HepG2 (cell line): ENCODE measurements at regions not wholly inside any gene's neighbourhood (a gene's known extent, or its start where the extent isn't known, plus 50 kb on each side); places are given as distances from the start of the nearest gene placed in this dataset.

Experiments
- ARID4A ChIP-seq: sonication (generic); formaldehyde crosslinking; IDR thresholded peaks from 2 replicates; pipeline ENCODE4 v1.5.0; 2020; ENCODE audit warnings: mild to moderate bottlenecking, missing genetic modification reagents, borderline replicate concordance
- ATRX ChIP-seq: sonication (generic); formaldehyde crosslinking; IDR thresholded peaks from 2 replicates; pipeline ENCODE4 v1.4.0; 2020; ENCODE audit warnings: missing genetic modification reagents, borderline replicate concordance
- NCOA5 ChIP-seq: sonication (generic); formaldehyde crosslinking; IDR thresholded peaks from 2 replicates; pipeline ENCODE4 v1.4.0; 2020; ENCODE audit warnings: missing genetic modification reagents
- SNAI1 ChIP-seq: sonication (generic); formaldehyde crosslinking; IDR thresholded peaks from 2 replicates; pipeline ENCODE4 v1.5.0; 2020; ENCODE audit warnings: mild to moderate bottlenecking, missing genetic modification reagents, borderline replicate concordance
- STAT5B ChIP-seq: sonication (generic); formaldehyde crosslinking; IDR thresholded peaks from 2 replicates; pipeline ENCODE4 v1.4.0; 2020; ENCODE audit warnings: missing genetic modification reagents
- ZNF549 ChIP-seq: sonication (generic); formaldehyde crosslinking; IDR thresholded peaks from 2 replicates; pipeline ENCODE4 v1.5.0; 2020; ENCODE audit warnings: missing genetic modification reagents
- TF ChIP-seq, protein P1 (sequence below), 2 experiments: IDR thresholded peaks; 2 replicates each; pipeline ENCODE4 v1.6.1; 2011 to 2012; ENCODE audit warnings: low read length in 2 of 2, borderline replicate concordance in 1 of 2, low read depth in 1 of 2, mild to moderate bottlenecking in 1 of 2, moderate library complexity in 1 of 2
- TF ChIP-seq, protein P2 (sequence below): sonication (generic); formaldehyde crosslinking; IDR thresholded peaks from 2 replicates; pipeline ENCODE4 v1.5.0; 2020; ENCODE audit warnings: missing genetic modification reagents
- TF ChIP-seq, protein P3 (sequence below): sonication (generic); formaldehyde crosslinking; IDR thresholded peaks from 2 replicates; pipeline ENCODE4 v1.5.0; 2020; ENCODE audit warnings: mild to moderate bottlenecking, missing genetic modification reagents, moderate library complexity

DNA sequence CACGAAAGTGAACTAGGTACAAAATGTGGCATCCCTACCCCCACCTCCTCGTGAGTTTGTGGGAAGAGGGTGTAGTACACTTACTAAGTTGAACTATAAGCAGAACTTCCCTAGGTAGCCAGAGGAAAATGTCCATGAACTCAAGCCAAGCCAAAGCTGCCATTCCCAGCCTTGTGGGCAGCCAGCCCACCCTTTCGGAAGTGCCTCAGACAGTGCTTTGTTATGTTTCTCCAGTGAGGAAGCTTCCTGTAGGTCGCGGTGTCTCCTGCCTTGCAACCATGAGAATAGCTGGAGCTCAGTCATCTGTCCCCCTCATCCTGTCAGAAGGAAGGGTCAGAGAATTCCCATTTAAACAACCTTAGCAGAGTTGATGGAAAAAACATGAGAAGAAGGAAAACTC lies 266.9 kb downstream of the DUSP6 start:
- TF ChIP-seq ZNF549 (CRISPR knock-in tag) (no peak), STAT5B (no peak), ATRX (no peak), SNAI1 (CRISPR knock-in tag) (no peak), ARID4A (CRISPR knock-in tag) (no peak), NCOA5 (CRISPR knock-in tag) (no peak)
- TF ChIP-seq, protein P1, sequence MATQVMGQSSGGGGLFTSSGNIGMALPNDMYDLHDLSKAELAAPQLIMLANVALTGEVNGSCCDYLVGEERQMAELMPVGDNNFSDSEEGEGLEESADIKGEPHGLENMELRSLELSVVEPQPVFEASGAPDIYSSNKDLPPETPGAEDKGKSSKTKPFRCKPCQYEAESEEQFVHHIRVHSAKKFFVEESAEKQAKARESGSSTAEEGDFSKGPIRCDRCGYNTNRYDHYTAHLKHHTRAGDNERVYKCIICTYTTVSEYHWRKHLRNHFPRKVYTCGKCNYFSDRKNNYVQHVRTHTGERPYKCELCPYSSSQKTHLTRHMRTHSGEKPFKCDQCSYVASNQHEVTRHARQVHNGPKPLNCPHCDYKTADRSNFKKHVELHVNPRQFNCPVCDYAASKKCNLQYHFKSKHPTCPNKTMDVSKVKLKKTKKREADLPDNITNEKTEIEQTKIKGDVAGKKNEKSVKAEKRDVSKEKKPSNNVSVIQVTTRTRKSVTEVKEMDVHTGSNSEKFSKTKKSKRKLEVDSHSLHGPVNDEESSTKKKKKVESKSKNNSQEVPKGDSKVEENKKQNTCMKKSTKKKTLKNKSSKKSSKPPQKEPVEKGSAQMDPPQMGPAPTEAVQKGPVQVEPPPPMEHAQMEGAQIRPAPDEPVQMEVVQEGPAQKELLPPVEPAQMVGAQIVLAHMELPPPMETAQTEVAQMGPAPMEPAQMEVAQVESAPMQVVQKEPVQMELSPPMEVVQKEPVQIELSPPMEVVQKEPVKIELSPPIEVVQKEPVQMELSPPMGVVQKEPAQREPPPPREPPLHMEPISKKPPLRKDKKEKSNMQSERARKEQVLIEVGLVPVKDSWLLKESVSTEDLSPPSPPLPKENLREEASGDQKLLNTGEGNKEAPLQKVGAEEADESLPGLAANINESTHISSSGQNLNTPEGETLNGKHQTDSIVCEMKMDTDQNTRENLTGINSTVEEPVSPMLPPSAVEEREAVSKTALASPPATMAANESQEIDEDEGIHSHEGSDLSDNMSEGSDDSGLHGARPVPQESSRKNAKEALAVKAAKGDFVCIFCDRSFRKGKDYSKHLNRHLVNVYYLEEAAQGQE (IDR thresholded peaks at IDR 0.05; ENCODE audit: borderline replicate concordance in 1 of 2, low read depth in 1 of 2, low read length in 2 of 2) = no peak
- TF ChIP-seq, protein P2, sequence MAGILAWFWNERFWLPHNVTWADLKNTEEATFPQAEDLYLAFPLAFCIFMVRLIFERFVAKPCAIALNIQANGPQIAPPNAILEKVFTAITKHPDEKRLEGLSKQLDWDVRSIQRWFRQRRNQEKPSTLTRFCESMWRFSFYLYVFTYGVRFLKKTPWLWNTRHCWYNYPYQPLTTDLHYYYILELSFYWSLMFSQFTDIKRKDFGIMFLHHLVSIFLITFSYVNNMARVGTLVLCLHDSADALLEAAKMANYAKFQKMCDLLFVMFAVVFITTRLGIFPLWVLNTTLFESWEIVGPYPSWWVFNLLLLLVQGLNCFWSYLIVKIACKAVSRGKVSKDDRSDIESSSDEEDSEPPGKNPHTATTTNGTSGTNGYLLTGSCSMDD (CRISPR knock-in tag) = no peak
- TF ChIP-seq, protein P3, sequence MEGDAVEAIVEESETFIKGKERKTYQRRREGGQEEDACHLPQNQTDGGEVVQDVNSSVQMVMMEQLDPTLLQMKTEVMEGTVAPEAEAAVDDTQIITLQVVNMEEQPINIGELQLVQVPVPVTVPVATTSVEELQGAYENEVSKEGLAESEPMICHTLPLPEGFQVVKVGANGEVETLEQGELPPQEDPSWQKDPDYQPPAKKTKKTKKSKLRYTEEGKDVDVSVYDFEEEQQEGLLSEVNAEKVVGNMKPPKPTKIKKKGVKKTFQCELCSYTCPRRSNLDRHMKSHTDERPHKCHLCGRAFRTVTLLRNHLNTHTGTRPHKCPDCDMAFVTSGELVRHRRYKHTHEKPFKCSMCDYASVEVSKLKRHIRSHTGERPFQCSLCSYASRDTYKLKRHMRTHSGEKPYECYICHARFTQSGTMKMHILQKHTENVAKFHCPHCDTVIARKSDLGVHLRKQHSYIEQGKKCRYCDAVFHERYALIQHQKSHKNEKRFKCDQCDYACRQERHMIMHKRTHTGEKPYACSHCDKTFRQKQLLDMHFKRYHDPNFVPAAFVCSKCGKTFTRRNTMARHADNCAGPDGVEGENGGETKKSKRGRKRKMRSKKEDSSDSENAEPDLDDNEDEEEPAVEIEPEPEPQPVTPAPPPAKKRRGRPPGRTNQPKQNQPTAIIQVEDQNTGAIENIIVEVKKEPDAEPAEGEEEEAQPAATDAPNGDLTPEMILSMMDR (CRISPR knock-in tag) = no peak
